Islet precursor cell (in vitro differentiated cells): ENCODE measurements at regions not wholly inside any gene's neighbourhood (a gene's known extent, or its start where the extent isn't known, plus 50 kb on each side); places are given as distances from the start of the nearest gene placed in this dataset.
"Not testable (repeated sequence)": the region's sequence is repeated elsewhere in the genome, so short reads cannot be mapped to it uniquely, and the experiment has no call there.

Source experiments
- DNase-seq: peaks from one replicate; pipeline ENCODE4 v3.0.0-alpha.2; 2018

DNA sequence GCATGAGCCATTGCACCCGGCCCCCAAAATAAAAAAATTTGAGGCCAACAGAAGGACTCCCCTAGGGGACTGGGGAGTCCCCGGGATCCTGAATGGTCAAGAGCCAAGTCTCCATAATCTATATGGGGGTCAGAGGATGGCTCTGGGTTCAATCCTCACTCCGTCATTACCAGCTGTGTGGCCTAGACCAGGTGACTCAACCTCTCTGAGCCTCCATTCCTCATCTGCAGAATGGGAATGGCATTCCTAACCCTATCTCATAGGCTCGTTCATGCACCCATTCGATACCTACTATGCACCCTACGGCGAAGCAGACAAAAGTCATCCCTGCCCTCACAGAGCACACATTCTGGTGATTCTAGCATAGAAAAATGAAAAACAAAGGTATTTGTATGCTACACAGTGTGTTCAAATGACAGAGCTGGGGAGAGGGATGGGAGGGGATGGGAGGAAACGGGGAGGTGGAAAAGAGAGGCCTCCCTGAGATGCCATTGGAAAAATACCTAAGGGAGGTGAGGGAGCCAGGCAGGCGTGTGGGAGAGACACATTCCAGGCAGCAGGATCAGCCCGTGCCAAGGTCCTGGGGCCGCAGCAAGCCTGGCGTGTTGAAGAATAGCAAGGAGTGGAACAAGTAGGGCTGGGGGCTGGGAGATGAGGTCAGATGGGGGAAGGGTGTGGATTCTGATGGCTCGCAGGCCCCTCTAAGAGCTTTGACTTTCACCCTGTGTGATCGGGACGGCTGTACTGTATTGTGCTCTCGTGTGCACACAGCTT is 71.2 kb downstream of the RMI2 start:
- no peak for DNase-seq

GRCh38 chr16:11417487-11417886 is 72.2 kb downstream of the RMI2 start:
- DNase-seq, result no peak

DNA sequence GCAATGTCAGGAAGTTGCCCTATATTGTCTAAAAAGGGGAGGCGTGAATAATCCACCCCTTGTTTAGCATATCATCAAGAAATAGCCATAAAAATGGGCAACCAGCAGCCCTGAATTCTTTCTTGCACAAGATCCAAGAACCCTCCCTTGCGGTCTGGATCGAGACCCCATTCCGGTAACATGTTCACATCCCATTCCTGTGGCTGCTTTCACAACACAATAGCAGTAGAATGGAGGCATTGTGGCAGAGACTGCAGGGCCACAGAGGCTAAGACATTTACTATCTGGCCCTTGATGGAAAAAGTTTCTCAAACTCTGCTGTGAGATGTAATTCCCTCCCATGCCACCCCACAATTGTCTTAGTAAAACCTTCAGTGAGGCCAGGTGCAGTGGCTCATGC is 73.2 kb downstream of the RMI2 start:
- DNase-seq, result no peak

- not testable (repeated sequence) for DNase-seq
Measured at GRCh38 chr16:11420067-11420466, 74.8 kb downstream of the RMI2 start.

DNA sequence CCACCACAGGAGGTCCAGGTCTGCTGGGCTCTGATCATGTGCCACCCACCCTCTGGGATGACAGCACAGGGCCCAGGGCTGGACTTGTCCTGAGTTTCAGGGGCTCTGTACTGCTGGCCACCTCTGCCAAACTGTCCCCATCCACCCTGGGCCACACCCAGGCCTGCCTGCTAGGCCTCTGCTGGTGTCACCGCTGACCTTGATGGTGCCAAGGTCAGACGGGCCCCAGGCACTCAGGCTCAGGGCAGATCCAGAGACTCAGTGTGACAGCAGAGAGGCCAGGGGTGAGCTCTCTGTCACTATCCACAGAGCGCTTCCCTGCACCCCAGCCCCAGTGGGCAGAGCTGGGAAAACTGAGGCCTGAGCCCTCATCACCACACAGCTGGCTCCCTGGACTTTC is 75.6 kb downstream of the RMI2 start:
- no peak for DNase-seq

DNA sequence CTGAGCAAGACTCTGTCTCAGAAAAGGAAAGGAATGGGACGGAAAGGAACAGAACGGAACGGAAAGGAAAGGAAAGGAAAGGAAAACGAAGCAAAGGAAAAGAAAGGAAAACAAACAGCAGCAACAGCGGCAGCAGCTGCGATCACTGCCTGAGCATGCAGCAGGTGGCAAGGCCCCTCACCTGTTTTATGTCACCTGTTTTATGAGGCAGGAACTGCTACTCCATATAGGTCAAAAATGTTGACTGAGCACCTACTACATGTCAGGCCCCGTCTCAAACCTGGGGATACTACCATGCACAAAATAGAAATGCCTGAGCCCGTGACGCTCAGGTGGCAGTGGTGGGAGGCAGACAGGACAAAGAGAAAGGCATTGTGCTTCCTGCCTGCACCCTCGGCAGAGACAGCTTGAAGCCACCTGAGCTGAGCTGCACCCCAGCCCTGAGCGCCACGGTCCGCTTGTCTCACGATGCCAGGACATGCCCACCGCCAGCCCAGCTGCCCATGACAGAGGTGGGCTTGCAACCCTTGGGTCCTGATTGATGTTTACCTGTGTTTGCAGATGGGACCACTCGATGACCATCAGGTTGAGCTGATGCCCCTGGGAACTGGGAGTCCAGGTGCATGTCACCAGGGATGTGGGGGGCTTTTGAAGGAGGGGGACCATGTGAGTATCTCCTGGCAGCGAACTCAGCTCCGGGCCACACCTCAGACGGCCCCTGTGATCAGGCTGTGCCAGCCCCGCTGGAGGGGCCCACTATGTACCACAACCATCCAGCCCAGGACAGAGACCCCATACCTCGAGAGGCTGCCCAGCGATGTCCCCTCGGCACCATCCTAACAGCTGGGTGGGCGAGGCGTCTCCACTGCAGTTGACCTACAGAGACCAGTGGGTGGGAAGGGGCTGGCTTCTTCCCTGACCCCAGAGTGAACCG is 77.4 kb downstream of the RMI2 start:
- DNase-seq, result no peak

DNA sequence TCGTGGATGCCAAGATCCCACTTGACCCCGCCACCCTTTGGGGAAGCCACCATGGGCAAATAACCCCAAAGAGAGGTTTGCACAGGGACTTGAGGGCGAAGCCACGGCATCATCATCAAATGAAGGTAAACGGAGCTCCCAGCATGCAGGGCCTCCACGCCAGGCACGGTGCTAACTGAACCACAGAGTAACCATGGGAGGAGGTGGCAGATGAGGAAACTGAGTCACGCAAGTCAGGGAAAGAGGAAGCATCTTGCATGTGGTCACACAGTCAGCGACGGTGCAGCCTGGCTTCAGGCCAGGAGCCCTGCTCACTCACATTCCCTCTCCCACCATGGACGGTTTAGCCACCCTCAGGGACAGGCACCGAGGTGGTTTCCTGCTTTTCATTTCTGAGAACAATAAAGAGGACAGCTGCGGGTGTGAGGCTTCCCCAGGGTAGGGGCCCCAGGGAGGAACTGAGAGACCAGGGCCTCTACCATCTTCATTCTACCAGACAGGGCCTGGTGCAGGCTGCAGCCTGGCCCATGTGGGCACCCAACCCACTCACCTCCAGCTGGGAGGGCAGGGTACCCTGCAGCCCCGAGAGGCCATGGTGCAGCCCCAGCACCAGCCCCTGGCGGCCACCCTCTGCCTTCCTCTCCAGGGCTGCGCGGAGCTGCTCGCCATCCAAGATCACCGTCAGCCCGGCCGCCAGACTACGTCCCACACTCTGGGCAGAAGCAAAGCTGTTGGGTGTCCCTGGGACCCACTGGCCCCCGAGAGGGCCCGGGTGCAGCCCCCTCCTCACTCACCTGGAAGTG is 78.3 kb downstream of the RMI2 start:
- no peak for DNase-seq

DNA sequence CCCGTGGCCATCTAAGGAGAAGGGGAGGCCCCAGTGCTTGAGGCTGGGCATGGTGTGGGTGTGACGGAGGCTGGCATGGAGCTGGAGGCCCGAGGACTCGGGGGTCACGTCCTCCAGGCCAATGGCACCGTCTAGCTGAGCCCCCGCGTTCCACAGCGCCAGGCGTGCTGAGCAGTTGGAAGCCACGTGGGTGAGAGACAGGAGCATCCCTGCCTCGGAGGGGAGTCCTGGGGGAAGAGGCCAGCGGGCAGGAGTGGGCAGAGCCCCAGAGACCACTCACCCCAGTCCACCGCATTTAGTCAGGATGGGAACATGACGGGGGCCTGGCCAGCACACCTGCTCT is 78.8 kb downstream of the RMI2 start:
- no peak for DNase-seq

GRCh38 chr16:11425140-11425539 is 79.9 kb downstream of the RMI2 start:
- no peak for DNase-seq

- DNase-seq, result no peak
Measured at GRCh38 chr16:11428623-11428953, 83.3 kb downstream of the RMI2 start.

DNA sequence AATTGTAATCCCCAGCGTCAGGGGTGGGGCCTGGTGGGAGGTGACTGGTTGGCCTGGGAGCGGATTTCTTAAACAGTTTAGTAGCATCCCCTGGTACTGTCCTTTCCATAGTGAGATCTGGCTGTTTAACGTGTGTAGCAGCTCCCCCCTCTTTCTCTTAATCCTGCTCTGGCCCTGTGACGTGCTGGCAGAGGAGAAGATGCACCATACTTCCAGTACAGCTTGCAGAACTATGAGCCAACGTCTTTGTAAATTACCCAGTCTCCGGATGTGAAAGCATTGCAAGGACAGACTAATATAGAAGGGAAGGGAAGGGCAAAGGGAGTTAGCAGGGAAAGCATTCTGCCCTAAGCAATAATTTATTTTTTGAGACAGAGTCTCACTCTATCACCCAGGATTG is 83.9 kb downstream of the RMI2 start:
- no peak for DNase-seq

GRCh38 chr16:11429823-11430222 is 84.6 kb downstream of the RMI2 start:
- DNase-seq, result no peak

DNA sequence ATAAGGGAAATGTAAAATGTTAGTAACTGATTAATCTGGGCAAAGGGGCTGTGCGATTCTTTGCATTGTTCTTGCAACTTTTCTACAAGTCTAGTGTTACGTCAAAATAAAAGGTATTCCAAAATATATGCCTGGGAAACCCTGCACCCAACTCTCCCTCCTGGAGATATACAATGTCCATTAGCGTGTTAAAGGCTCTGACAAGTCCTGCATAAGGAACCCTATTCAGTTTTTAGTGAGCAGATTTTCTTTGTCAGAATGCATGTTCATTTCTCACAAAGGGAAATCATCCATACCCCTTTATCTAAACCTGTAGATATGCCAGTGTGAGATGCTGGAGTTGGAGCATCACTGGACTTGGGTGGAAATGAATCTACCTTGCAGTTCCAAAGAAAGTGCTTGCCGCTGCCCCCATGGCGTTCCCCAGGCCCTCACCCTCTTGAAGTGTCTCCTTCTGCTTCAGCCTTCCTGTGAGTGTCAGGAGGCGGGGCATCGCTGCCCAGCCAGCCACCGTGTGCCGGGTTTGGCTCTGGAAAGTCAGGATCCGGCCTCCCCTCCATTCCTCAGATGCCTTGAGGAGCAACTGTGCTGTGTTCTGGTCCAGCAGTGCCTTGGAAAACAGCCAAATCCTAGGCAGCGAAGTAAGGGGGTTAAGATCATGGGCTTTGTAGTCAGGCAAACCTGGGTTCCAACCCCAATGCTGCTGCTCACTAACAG is 85.5 kb downstream of the RMI2 start:
- no peak for DNase-seq

DNA sequence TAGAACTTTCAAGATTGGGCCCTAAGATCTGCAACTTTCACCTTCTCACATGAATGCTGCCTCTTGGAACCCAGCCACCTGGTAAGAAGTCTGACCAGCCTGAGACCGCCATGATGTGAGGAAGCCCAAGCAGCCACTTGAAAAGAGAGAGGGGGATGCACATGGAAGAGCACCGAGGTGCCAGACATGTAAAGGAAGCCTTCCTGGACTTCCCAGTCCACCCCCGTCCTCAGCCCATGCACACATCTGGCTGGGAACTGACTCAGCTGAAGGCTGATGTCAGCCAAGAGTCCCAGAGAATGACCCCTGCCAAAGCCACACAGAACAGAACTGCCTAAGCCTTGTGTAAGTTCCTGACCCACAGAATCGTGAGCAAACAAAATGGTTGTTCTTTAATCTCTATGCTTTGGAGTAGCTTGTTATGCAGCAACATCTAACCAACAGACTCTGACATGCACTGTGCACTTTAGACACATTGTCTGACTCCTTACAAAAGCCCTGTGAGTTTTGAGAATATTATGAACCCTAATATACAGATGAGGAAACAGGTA is 86.7 kb downstream of the RMI2 start:
- DNase-seq, result no peak

GRCh38 chr16:11432856-11433395 is 87.7 kb downstream of the RMI2 start:
- no peak for DNase-seq

GRCh38 chr16:11435576-11435975 is 90.3 kb downstream of the RMI2 start:
- no peak for DNase-seq

DNA sequence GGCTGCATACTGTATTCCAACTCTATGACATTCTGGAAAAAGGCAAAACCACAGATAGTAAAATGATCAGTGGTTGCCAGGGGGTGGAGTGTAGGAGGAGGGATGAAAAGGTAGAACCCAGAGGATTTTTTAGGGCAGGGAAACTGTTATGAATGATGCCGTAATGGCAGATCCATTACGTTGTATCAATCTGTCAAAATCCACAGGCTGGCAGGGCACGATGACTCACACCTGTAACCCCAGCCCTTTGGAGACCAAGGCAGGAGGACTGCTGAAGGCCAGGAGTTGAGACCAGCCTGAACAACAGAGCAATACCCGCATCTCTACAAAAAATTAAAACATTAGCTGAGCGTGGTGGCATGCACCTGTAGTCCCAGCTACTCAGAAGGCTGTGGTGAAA is 91.8 kb downstream of the RMI2 start:
- DNase-seq, result no peak

DNA sequence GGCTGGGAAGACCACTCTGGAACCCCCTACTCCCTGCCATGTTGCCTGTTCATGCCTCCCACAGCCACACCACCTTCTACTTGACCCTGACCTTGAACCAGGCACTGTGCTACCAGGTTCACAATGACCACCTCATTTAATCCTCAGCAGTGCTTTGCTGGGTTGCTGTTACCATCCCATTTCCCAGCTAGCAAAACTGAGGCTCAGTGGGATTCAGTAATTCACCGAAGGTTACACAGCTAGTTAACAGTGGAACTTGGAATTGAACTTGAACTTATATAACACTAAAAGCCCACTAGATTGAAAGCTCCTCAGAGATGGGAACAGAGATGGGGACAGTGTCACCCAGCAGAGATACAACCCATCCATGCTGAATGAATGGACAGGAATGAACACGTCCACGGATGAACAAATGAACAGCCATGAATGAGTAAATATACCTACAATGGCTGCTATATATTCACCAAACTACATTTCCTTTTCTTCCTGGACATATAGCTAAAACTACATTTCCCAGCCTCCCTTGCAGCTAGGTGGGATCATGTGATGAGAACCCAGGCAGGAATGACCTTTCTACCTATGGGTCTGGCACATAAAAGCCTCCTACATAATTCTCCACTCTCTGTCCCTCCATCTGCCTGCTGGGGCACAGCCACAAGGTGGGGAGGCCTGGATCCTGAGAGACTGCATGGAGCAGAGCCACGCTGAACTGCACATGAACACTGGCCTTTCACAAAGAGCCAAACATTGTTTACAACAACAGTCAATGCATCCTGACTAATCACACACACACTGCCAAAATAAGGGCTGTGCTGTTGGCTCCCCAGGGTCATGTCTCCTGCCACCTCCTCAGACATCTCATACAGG is 94.8 kb downstream of the RMI2 start:
- no peak for DNase-seq

- DNase-seq, result no peak
Measured at GRCh38 chr16:11440657-11441012, 95.4 kb downstream of the RMI2 start.

GRCh38 chr16:11445486-11445885 is 100.2 kb downstream of the RMI2 start:
- DNase-seq, result no peak

DNA sequence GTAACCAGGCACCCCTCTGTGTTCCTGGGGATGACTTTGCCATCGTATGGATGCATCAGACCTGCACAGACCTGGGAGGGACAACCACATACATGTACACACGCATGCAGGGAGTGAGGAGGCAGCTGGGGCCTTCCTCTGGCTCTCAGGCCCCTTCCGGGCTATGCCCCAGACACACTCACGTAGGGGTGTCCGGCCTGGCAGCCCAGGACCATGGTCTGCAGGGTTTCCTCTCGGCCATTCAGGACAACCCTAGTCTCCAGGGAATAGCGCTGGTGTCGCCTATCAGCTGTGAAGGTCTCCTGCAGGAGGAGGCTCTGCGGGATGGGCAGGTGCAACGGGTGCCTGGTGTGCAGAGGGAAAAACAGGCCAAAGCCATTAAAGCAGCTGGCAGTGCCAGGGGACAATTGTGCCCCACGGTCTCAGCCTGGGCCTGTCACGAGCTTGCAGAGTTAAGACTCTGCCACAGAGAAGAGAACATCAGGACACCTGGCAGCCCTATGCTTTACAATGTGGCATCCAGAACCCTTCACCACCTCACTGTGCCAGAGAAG is 101.4 kb downstream of the RMI2 start:
- DNase-seq, result no peak
